Hypothalamus (tissue), 51 donors: ENCODE measurements at regions not wholly inside any gene's neighbourhood (a gene's known extent, or its start where the extent isn't known, plus 50 kb on each side); places are given as distances from the start of the nearest gene placed in this dataset.
"Not testable (repeated sequence)": the region's sequence is repeated elsewhere in the genome, so short reads cannot be mapped to it uniquely, and the experiment has no call there.

Experiments used
- DNase-seq, 51 donors: peaks; one replicate each; lab custom pipeline; 2025; lab: John Stamatoyannopoulos, UW

DNA sequence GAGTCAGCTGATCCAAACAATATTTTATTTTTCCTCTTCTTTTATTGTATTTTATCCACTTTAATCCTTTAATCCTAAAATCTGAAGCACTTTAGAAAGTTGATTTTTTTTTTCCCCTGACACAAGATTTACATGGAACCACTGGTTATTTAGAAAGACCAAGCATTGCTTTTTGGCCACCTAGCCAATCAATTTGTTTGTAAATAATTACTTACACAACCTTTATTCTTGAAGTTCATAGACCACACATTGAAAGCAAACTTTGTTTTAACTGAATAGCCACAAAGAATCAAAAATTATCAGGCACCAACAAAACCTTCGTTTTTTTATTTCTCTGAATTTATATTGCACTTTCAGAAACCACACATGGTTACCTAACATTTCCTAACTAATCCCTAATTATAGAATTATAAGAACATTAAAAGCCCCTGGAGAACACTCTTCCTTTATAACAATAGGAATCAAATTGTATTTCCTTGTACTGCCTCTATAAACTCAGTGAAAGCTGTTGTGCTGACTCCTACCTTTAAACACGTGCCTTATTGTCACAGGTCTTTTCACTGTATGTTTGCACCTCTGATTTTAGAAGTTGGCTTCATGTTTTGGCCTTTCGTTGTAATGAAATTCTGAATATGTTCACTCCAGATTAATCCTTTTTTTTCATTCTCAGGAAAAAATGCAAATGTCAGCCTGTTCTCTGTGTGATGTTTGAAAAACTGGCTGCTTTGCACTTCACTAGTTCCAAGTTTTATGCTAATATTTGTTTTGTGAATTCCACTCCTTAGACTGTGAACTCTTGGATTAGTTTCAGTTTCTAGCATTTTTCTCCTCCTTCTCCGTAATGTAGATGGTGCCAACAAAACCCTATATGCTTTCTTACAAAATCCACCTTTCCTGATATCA lies 1511.9 kb downstream of the REEP3 start:
- no peak for DNase-seq

DNA sequence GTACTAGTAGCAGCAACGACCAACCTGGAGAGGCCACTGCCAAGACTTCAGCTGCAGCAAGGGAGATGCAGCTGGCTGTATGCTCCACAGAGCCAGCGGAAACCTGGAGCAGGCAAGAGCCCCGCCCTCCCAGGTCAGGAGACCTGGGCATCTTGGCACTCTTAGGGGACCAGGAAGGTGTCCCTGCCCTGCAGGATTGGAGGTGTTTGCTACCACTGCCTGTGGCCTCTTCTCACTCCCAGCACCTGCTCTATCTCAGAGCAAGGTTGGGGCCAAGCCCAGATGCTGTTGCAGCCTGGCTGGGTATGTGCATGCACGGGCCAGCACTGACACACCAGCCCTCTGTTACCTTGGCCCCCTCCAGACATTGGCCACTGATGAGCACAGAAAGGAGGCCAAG lies 1512.8 kb downstream of the REEP3 start:
- no peak for DNase-seq

DNA sequence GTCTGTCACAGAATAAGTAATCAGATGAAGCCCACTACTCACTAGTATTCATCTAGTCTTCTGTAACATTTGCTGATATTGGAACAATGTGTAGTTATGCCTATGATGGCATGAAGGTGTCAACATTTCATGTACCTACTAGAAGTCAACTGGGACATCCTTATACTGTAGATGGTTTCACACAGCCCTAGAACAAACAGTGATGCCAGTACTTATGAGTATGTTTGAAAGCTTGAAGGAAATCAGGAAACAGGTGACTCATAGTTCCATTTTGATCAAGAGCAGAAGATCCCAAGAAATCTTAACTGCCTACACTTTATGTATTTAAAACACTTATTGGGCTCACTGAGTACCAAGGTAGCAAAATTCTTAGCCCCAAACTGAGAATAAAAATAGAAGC lies 1519.6 kb downstream of the REEP3 start:
- no peak for DNase-seq

DNA sequence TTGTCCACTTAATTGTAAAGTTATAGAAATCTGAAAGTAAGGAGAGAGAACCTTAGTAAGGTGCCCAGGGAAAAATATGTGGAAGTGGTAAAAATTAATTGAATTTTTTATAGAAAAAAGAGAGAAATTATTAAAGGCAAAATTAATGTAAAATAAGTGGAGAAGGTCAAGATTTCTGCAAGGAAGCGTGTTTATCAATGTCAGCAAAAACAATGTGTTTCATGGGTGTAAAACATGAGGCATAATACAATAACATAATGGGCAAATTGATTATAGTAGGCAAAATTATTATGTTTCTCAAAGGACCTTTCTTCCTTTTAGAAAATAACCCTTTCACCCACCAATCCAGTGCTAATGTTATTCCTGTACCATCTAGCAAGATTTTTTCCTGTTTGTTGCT lies 1520.1 kb downstream of the REEP3 start:
- no peak for DNase-seq

DNA sequence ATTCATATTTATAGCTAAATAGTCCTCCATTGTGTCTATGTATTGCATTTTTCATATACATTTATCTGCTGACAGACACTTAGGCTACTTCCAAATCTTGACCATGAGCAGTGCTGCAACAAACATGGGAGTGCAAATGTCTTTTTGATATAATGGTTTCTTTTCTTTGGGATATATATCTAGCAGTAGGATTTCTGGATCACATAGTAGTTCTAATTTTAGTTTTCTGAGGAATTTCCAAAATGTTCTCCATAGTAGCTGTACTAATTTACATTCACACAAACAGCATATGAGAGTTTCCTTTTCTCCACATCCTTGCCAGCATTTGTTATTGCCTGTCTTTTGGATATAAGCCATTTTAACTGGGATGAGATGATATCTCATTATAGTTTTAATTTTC lies 1521.3 kb downstream of the REEP3 start:
- DNase-seq: no peak

DNA sequence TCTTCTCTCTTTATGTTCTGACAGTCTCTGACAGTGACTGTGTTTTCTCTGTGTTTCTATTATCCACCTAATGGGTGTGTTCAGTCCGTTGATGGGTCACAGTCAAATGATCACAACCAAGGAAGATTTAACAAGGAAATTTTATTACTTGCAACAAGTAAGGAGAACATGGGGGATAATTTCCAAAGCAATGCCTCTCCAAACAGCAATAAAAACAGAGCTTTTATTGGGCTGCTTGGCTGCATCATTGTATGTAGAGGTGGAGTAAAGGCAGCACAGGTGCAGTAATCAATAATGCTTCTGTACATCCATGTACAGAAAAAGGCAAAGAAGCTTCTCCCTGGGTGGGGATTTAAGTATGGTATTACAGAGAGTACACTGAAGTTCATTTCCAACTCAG lies 1525.6 kb downstream of the REEP3 start:
- no peak for DNase-seq

DNA sequence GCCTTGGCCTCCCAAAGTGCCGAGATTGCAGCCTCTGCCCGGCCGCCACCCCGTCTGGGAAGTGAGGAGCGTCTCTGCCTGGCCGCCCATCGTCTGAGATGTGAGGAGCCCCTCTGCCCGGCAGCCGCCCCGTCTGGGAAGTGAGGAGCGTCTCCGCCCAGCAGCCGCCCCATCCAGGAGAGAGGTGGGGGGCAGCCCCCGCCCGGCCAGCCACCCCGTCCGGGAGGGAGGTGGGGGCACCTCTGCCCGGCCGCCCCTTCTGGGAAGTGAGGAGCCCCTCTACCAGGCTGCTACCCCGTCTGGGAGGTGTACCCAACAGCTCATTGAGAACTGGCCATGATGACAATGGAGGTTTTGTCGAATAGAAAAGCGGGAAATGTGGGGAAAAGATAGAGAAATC lies 1530.9 kb downstream of the REEP3 start:
- not testable (repeated sequence) for DNase-seq

DNA sequence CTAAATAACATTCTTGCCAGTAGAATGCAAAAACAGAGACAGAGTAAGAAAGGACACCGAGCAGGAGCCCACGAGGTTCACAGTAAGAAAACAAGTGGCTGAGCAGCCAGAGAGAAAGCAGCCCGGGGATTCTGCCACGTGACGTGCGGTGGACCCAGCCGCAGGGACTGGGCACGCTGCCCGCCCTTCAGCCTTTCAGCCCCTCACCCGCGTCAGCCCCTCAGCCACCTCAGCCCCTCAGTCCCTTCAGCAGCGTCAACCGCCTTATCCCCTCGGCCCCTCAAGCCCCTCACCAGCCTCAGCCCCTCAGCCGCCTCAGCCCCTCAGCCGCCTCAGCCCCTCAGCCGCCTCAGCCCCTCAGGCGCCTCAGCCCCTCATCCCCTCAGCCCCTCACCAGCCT lies 1532.2 kb downstream of the REEP3 start:
- DNase-seq: not testable (repeated sequence)

DNA sequence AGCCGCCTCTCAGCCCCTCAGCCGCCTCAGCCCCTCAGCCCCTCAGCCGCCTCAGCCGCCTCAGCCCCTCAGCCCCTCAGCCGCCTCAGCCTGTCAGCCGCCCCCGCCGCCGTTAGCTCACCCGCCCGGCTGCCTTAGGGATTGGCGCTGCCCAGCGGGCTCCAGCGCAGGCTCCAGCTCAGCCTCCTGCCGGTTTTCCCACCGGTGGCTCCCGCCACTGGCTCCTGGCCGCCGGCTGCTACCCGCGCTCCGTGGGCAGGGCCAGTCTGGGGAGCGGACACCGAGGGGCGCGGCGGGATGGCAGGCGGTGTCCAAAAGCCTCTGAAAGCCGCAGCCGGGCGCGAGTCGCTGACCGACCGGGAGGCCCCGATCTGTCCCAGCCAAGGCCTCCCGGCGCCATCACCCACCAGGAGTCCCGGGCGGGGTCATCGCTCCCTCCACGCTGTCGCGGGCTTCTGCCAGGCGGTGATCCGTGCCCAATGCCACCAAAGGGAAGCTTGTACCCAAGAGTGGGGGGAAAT lies 1532.7 kb downstream of the REEP3 start:
- DNase-seq: not testable (repeated sequence)

DNA sequence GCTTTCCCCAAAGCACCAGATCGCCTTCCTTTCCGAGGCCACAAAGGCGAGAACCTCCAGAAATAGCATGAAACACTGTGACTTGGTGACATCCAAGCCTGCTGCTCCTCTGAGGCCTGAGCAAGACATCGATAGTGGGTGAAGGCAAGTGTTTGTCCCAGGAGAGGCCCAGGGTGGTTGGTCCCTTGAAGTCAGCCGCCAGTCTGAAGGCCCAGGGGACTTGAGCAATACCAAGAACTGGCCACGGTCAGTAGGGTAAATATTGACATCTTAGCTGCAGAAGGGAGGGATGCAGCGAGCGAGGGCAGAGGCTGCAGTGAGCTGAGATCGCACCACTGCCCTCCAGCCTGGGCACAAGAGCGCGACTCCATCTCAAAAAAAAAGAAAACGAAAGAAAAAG lies 1533.5 kb downstream of the REEP3 start:
- DNase-seq: not testable (repeated sequence)

DNA sequence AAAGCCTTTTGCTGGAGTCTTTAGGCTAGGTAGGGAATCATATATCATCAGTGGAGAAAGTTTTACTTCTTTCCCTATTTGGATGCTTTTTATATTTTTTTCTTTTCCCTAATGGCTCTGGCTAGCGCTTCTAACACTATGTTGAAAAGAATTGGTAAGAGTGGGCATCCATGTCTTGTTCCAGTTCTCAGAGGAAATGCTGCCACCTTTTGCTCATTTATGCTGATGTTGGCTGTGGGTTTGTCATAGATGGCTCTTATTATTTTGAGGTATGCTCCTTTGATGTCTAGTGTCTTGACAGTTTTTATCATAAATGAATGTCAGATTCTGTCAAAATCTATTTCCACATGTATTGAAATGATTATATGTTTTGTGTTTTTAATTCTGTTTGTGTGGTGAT lies 1544.1 kb downstream of the REEP3 start:
- no peak for DNase-seq

DNA sequence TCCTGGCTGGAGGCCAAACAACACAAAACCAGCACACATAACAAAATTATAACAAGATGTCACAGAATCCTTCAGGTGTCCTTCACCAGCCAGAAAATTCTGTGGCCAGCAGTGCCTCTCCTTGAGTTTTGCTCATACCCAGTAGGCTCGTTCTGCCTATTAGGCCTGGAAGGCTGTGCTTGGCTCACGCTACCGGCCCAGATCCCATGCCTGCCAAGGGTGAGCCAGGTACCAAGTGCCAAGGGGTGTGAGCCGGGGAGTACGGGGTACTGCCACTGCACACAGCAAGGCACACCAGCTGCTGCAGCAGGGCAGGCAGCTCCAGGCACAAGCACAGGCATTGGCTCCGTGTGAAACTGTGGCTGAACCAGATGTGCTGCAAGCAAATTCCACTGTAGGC lies 1562.0 kb downstream of the REEP3 start:
- DNase-seq: no peak

DNA sequence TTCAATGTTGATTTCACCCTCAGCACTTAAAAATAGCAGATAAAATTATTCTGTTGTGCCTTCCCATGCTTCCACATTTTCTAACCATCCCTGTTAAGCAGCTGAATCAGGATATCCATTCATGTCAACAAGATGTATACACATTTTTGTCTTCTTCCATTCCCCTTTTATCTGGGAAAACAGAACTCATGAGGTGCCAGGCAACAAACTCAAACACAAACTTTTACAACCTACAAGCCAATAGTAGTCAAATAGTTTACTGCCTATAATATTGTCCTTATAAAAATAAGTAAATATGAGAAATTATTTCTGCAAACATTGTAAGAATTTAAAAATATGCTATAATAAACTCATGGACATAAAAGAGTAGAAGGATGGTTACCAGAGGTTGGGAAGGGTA lies 1569.8 kb downstream of the REEP3 start:
- DNase-seq: no peak

DNA sequence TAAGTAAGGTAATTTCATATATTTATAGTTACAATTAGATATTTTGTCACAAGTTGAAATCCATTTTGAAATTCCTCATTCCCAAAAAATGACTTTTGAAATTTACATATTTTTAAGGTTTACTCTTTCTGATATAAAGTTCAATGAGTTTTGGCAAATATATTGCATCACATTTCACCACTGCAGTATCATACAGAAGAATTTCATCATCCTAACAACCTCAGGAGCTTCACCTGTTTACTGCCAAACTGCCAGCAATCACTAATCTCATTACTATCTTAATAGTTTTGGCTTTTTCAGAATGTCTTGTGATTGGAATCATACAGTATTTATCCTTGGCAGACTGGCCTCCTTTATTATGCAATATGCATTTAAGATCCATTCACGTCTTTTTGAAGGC lies 1578.9 kb downstream of the REEP3 start:
- no peak for DNase-seq

DNA sequence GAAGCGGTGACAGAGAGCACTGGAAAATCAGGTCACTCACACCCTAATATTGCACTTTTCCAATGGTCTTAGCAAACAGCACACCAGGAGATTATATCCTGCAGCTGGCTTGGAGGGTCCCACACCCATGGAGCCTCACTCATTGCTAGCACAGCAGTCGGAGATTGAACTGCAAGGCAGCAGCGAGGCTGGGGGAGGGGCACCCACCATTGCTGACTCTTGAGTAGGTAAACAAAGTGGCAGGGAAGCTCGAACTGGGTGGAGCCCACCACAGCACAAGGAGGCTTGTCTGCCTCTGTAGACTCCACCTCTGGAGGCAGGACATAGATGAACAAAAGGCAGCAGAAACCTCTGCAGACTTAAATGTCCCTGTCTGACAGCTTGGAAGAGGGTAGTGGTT lies 1579.7 kb downstream of the REEP3 start:
- not testable (repeated sequence) for DNase-seq

DNA sequence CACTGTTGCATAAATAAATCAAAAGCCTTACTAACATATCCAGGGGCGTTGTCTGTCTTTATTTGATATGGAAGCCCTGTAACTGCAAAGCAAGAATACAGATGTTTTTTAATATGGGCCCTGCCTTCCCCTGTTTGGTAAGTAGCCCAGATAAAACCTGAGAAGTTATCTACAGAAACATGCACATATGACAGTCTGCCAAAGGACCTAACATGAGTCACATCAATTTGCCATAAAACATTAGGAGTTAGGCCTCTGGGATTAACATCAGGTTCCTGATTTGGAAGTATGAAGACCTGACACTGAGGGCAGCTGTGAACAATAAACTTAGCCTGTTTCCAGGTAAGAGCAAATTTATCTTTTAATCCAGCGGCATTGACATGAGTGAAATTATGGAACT lies 1588.8 kb downstream of the REEP3 start:
- no peak for DNase-seq

DNA sequence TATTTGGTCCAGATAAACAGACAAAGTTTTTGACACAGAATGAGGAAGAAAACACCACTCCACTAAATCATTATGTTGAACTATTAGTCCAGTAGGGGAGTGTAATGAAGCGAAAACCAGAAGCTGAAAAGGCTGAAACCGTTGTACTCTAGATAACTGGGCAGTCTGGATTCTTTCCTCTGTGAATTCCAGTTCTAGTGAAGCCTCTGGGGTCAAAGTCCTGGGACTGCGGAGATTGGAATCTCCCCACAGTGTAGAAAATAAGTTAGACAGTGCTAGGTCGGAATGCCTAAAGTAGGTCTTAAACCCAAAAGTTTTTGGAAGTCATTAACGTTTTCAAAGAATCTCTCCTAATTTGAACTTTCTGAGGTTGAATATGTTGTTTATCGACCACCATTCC lies 1589.9 kb downstream of the REEP3 start:
- not testable (repeated sequence) for DNase-seq

DNA sequence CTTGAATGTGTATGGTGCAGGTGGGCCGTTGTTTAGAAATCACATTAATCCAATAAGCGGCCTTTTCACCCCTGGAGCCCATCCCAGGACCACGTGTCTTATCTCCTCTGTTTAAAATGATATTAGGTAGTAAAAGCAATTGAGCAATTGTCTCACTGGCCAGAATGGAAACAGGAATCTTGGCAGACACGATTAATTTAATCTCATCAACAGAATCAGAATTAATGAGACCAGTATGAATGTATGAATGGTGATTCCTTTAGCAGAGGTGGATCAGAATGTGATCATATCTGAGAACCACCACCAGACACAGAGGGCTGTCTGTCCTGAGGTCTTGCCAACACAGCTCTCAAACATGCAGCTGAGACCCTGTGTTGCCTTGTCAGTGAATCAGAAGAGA lies 1591.4 kb downstream of the REEP3 start:
- no peak for DNase-seq

DNA sequence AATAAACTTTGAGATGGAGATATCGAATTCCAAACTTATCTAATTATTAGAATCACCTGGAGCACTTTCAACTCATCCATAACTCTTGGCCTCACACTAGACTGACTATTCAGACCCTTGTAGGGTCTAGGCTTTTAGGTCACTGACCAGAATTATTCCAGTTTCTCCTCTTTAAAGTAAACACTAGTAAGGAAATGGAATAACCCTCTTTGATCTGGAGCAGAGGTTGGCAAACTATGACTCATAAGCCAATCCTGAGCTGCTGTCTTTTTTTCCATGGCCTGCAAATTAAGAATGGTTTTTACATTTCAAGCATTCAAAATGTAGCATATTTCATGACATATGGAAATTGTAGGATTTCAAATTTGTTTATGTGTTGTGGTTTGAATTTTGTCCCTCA lies 1601.9 kb downstream of the REEP3 start:
- no peak for DNase-seq

DNA sequence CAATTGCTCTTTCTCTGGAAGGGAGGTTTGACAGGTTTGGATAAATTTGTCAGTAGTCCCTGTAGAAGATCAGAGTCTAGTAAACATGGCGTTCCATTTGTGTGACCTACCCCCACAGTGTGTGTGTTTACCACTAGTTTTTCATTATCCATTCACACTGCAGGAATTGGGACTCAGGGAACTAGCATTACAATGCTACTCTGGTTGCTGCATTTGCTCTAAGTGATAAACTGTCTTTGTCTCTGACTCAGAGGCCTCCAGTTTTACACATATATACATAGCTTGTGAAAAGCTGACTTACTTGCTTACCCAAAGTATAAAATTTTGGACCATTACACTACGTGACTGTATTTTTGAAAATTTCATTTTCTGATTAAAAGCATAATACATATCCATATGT lies 1604.0 kb downstream of the REEP3 start:
- DNase-seq: no peak

DNA sequence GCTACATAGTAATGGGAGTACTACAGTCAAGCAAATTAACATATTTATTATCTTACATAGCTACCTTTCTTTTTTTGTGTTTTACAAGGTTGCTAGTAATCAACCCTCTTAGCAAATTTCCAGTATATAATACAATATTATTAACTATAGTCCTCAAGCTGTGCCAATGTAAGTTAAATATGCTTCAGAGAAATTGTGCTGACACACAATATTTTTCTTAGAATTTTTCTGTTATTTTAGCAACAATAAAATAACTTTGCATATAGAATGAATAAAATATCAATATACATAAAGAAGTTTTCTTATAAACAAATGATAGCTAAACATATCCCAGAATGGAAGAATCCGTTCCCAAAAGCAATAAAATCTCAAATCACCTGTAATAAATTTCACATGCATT lies 1605.1 kb downstream of the REEP3 start:
- DNase-seq: no peak

DNA sequence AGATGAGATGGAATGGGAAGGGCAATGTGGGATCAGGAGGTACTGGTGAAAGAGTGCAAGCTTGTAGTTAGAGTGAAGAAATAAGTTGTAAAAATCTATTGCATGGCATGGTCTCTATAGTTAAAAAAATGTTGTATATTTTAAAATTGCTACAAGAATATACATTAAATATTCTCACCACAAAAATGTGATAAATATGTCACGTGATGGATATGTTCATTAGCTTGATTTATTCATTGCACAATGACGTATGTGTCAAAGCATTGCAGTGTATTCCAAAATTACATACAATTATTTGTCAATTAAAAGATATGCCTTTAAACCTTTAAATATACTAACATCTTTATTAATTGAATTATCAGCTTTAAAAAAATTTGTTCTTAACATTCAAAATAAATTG lies 1607.1 kb downstream of the REEP3 start:
- no peak for DNase-seq
